Lower leg skin (tissue), 4 donors: ENCODE measurements at regions not wholly inside any gene's neighbourhood (a gene's known extent, or its start where the extent isn't known, plus 50 kb on each side); places are given as distances from the start of the nearest gene placed in this dataset.

ENCODE experiments used
- DNase-seq, 2 donors: peaks; one replicate each; pipeline ENCODE4 v3.0.0-alpha.2; 2019; ENCODE audit warnings: low spot score in 2 of 2
- H3K4me3 ChIP-seq: fragments of 200-600 bp; sonication (generic); 2 replicates; pipeline ENCODE4 v1.5.1; 2017; ENCODE audit warnings: mild to moderate bottlenecking, low read depth; ENCODE audit not compliant: poor library complexity, severe bottlenecking
- CTCF ChIP-seq, 3 donors: fragments of 450-650 bp; IDR thresholded peaks; one replicate each; pipeline ENCODE4 v1.5.1; 2016; ENCODE audit warnings: antibody characterized with exemption in 3 of 3, mild to moderate bottlenecking in 3 of 3, moderate library complexity in 2 of 3
- POLR2A ChIP-seq, 2 donors: fragments of 450-650 bp; IDR thresholded peaks; one replicate each; pipeline ENCODE4 v1.6.1; 2016 to 2017; ENCODE audit warnings: antibody characterized with exemption in 2 of 2, mild to moderate bottlenecking in 1 of 2, moderate library complexity in 1 of 2
- WGBS, 2 donors: methylation state at CpG; one replicate each; pipeline ENCODE4 v1.1.5; 2018; 5-methylcytosine and 5-hydroxymethylcytosine counted together
- intact Hi-C: fragments of 100-400 bp; cut with DNase I; formaldehyde crosslinking; loops from one replicate; pipeline ENCODE4 v1.15.0; 2023; ENCODE audit warnings: low total_unique reads

- no peak for DNase-seq
- intact Hi-C loops = no loop called here
- no peak for TF ChIP-seq CTCF (IDR thresholded peaks at IDR 0.05)
- TF ChIP-seq POLR2A (IDR thresholded peaks at IDR 0.05) = no peak
- WGBS, 2 donors = 63 to 79% methylated on average over 3 of the region's 3 CpGs
- H3K4me3 ChIP-seq = no peak overlapping the region
These were observed 264.1 kb upstream of the FOXG1 start for GRCh38 chr14:28502517-28502916.

DNA sequence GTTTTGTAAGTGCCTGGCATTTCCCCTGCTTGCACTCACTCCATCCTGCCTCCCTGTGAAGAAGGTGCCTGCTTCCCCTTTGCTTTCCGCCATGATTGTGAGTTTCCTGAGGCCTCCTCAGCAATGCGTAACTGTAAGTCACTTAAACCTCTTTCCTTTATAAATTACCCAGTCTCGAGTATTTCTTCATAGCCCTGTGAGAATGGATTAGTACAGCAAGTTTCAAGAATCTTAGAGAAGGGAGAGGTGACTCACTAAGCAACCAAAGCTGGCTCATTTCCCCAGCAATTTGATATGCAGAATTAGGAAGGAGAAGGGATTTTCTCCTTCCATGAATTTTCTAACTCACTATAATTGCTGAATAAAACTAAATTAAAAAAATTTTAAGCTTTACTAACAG lies 251.0 kb upstream of the FOXG1 start:
- intact Hi-C loops = no loop called here
- no peak overlapping the region for H3K4me3 ChIP-seq
- no peak for TF ChIP-seq POLR2A (IDR thresholded peaks at IDR 0.05)
- no peak for TF ChIP-seq CTCF (IDR thresholded peaks at IDR 0.05)
- DNase-seq = no peak
- 65 to 68% methylated on average over 3 of the region's 3 CpGs for WGBS, 2 donors

DNA sequence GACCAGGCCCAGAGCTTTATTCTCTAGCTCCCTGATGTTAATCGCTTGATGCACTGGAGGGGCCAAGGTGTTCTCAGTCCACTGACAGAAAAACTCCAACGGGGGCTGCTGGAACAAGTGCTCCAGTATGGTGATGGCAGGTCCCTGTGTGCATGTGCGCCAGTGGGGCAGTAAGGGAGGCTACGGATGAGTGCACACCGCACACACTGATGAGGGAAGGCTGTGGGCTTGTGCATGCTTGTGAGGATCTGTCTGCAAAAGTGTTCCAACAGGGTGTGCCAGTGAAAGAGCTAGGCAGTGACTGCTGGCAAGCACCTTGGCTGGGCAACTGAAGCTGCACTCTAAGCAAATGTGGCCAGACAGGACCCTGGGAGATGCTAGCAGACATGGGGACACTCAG lies 229.7 kb upstream of the FOXG1 start:
- no peak overlapping the region for H3K4me3 ChIP-seq
- intact Hi-C loops = no loop called here
- 75 to 86% methylated on average over 1 to 5 of the region's 5 CpGs for WGBS, 2 donors
- peak in 1 of 2 donors; percentile 60 for DNase-seq
- no peak for TF ChIP-seq POLR2A (IDR thresholded peaks at IDR 0.05)
- no peak for TF ChIP-seq CTCF (IDR thresholded peaks at IDR 0.05)

- no peak for TF ChIP-seq POLR2A (IDR thresholded peaks at IDR 0.05)
- no peak overlapping the region for H3K4me3 ChIP-seq
- WGBS, 2 donors = 46 to 65% methylated on average over 2 of the region's 2 CpGs
- DNase-seq = no peak
- intact Hi-C loops = no loop called here
These were observed 224.5 kb upstream of the FOXG1 start for GRCh38 chr14:28542040-28542439.

DNA sequence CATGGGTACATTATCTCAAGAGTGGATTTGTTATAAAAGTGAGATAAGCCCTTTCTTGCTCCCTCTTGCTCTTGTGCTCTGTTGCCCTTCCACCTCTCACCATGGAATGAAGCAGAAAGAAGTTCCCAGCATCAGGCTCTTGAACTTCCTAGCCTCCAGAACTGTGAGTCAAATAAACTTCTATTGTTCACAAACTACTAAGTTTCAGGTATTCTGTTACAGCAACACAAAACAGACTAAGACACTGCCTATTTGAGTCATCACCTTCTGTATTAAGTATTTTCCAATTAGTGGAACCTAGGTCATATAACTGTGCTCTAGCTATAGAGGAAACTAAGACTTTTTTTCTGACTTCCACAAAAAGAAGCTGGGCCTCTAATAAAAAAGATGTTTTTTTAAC lies 201.2 kb upstream of the FOXG1 start:
- intact Hi-C loops = no loop called here
- no peak for TF ChIP-seq CTCF (IDR thresholded peaks at IDR 0.05)
- no peak for TF ChIP-seq POLR2A (IDR thresholded peaks at IDR 0.05)
- no peak for DNase-seq
- no peak overlapping the region for H3K4me3 ChIP-seq

GRCh38 chr14:28570391-28570790 lies 196.2 kb upstream of the FOXG1 start:
- TF ChIP-seq POLR2A (IDR thresholded peaks at IDR 0.05) (no peak), CTCF (IDR thresholded peaks at IDR 0.05) (no peak)
- DNase-seq = no peak
- WGBS, 2 donors = 28 to 34% methylated on average over 1 of the region's 1 CpG
- intact Hi-C loops = no loop called here
- H3K4me3 ChIP-seq = no peak overlapping the region
